Aorta (tissue), 5 donors: ENCODE measurements at regions not wholly inside any gene's neighbourhood (a gene's known extent, or its start where the extent isn't known, plus 50 kb on each side); places are given as distances from the start of the nearest gene placed in this dataset.
"Not testable (repeated sequence)": the region's sequence is repeated elsewhere in the genome, so short reads cannot be mapped to it uniquely, and the experiment has no call there.

ENCODE experiments used
- ATAC-seq: fragments of 200-7000 bp; cut with Tn5 transposase; one replicate; pipeline ENCODE4 v1.9.1; 2022; ENCODE audit warnings: moderate library complexity; ENCODE audit not compliant: low FRiP score
- DNase-seq, 2 donors: peaks; one replicate each; pipeline ENCODE4 v3.0.0-alpha.2; 2020
- H3K27ac ChIP-seq, 2 donors: one replicate each; pipeline ENCODE4 v1.5.1; 2013; ENCODE audit warnings: low read length in 2 of 2, mild to moderate bottlenecking in 2 of 2, moderate library complexity in 2 of 2, control low read depth in 1 of 2, inconsistent platforms in 1 of 2, low read depth in 1 of 2
- H3K27me3 ChIP-seq, 2 donors: one replicate each; pipeline ENCODE4 v1.6.1; 2013; ENCODE audit warnings: control low read depth in 1 of 2, low read length in 1 of 2, mild to moderate bottlenecking in 1 of 2, moderate library complexity in 1 of 2; ENCODE audit not compliant: insufficient read depth in 2 of 2, control insufficient read depth in 1 of 2
- H3K36me3 ChIP-seq, 2 donors: one replicate each; pipeline ENCODE4 v1.6.1; 2013; ENCODE audit warnings: control low read depth in 1 of 2, low read length in 1 of 2, mild to moderate bottlenecking in 1 of 2; ENCODE audit not compliant: insufficient read depth in 2 of 2, control insufficient read depth in 1 of 2
- H3K4me1 ChIP-seq, 2 donors: one replicate each; pipeline ENCODE4 v1.6.1; 2013; ENCODE audit warnings: low read length in 2 of 2, control low read depth in 1 of 2, mild to moderate bottlenecking in 1 of 2, moderate library complexity in 1 of 2; ENCODE audit not compliant: insufficient read depth in 2 of 2, control insufficient read depth in 1 of 2
- H3K4me3 ChIP-seq, 2 donors: one replicate each; pipeline ENCODE4 v1.5.1; 2013; ENCODE audit warnings: low read length in 2 of 2, control low read depth in 1 of 2, mild to moderate bottlenecking in 1 of 2
- H3K9me3 ChIP-seq: one replicate; pipeline ENCODE4 v1.6.1; 2013; ENCODE audit warnings: mild to moderate bottlenecking, low read length; ENCODE audit not compliant: control insufficient read depth
- WGBS, 2 donors: extraction: QIAGEN DNeasy Blood & Tissue Kit; methylation state at CpG; one replicate each; pipeline ENCODE4 v1.1.7; 2013; 5-methylcytosine and 5-hydroxymethylcytosine counted together
- intact Hi-C, 2 donors: fragments of 100-400 bp; cut with DNase I; formaldehyde crosslinking; loops; one replicate each; pipeline versions ENCODE4 v1.14.2 to v1.15.0; 2022
- donor health status: healthy with polysubstance abuse.
- donor health status: Bipolar disorder and iron deficiency.
- donor health status: DM: no; HTN: no; CAD: no.
- donor health status: DM: no; HTN: no; CAD: no.
- donor health status: DM: yes; HTN: yes; CAD: no.

GRCh38 chr7:26424319-26424718 lies 132.7 kb downstream of the SNX10 start:
- ATAC-seq, DNase-seq, H3K9me3 ChIP-seq, intact Hi-C loops, H3K4me3 ChIP-seq, H3K27me3 ChIP-seq, H3K4me1 ChIP-seq, H3K36me3 ChIP-seq, H3K27ac ChIP-seq: not testable (repeated sequence)
- WGBS, 2 donors = 97 to 99% methylated on average over 1 of the region's 1 CpG

DNA sequence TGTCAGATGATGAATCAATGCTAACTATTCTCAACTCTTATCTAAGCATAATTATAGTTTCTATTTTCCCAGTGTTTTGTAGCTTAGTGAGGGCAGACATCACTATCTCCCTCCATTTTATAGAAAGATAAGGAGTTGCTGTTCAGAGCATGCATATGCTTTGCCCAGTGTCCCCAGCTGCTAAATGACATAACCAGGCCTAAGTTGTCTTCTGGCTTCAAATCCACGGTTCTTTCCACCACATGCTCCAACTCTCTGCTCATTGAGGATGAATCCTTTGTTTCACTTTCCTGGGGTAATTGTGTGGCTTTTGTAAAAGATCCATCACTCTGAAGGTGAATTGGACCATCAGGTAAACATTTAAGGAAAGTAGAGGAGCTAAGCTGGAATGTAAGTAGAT lies 134.0 kb downstream of the SNX10 start:
- Histone ChIP-seq H3K27me3 (no peaks in the 10 kb centered on the region), H3K9me3 (no peaks in the 10 kb centered on the region), H3K36me3 (no peaks in the 10 kb centered on the region), H3K4me3 (no peak overlapping the region), H3K4me1 (no peaks in the 10 kb centered on the region), H3K27ac (no peak overlapping the region)
- ATAC-seq (no peak), DNase-seq (no peak)
- intact Hi-C loops = no loop called here
- WGBS, 2 donors = 50 to 52% methylated on average over 1 of the region's 1 CpG

- Histone ChIP-seq H3K27ac (no peak overlapping the region), H3K27me3 (no peaks in the 10 kb centered on the region), H3K9me3 (no peaks in the 10 kb centered on the region), H3K36me3 (no peaks in the 10 kb centered on the region), H3K4me1 (no peaks in the 10 kb centered on the region), H3K4me3 (no peak overlapping the region)
- WGBS, 2 donors = 60 to 64% methylated on average over 5 of the region's 5 CpGs
- ATAC-seq (no peak), DNase-seq (no peak)
- intact Hi-C loops = no loop called here
Observed at GRCh38 chr7:26426096-26426495, 134.4 kb downstream of the SNX10 start.

DNA sequence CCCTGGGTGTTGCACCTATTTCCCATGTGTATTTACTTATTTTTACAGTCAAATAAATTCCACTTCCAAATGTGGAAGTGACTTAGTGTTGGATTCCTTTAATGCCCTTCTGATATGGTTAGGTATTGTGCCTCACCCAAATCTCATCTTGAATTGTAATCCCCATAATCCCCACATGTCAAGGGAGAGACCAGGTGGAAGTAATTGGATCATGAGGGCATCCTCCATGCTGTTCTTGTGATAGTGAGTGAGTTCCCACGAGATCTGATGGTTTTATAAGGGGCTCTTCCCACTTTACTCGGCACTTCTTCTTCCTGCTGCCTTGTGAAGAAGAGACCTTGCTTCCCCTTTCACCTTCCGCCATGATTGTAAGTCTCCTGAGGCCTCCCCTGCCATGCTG lies 136.9 kb downstream of the SNX10 start:
- ATAC-seq (no peak), DNase-seq (no peak)
- Histone ChIP-seq H3K27me3 (no peaks in the 10 kb centered on the region), H3K9me3 (no peaks in the 10 kb centered on the region), H3K27ac (no peak overlapping the region), H3K36me3 (no peaks in the 10 kb centered on the region), H3K4me1 (no peaks in the 10 kb centered on the region), H3K4me3 (no peak overlapping the region)
- WGBS, 2 donors = 87 to 92% methylated on average over 3 of the region's 3 CpGs
- intact Hi-C loops = no loop called here

DNA sequence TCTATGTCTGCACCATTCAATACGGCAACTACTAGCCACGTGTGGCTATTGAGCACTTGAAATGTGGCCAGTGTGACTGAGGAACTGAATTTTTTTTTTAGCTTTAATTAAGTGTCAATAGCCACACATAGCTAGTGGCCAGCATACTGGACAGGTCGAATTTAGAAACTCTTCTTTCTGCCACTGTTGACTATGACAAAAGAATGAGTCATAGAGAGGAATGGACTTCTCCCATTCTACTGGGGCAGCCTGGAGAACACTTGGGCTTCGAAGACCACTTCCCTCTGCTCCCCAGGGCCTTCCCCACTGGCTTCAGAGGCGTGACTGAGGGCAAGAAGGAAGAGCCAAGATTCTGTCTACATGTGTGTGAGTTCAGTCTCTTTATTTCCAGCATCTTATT lies 137.5 kb downstream of the SNX10 start:
- Histone ChIP-seq H3K36me3 (no peaks in the 10 kb centered on the region), H3K4me3 (no peak overlapping the region), H3K27ac (no peak overlapping the region), H3K9me3 (no peaks in the 10 kb centered on the region), H3K27me3 (no peaks in the 10 kb centered on the region), H3K4me1 (no peaks in the 10 kb centered on the region)
- WGBS, 2 donors = 83 to 88% methylated on average over 5 of the region's 5 CpGs
- no peak for DNase-seq
- ATAC-seq = no peak
- intact Hi-C loops = no loop called here

DNA sequence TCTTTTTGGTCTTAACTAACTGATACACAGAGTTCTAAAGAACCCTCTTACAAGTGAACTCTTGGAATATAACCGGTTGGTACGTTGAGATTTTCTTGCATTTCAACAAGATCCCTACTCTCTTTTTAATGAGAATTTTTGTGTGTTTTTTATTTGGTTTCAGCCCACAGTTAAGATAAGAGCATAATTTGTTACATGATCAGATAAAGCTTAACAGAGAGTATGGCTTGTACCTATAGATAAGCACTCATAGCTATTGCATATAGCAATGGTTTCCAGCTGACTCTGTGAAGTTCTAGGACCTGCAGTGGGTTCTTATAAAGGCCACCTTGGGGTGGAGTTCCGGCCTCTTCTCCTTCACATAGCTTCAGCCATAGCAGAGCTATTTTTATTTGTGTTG lies 143.3 kb downstream of the SNX10 start:
- no peaks in the 10 kb centered on the region for H3K4me1 ChIP-seq
- H3K9me3 ChIP-seq = peaks cover 2% of the 10 kb centered on the region
- H3K27ac ChIP-seq = no peak overlapping the region
- intact Hi-C loops = no loop called here
- no peak for ATAC-seq
- no peak overlapping the region for H3K4me3 ChIP-seq
- no peaks in the 10 kb centered on the region for H3K27me3 ChIP-seq
- H3K36me3 ChIP-seq = no peaks in the 10 kb centered on the region
- DNase-seq = no peak
- 61 to 80% methylated on average over 3 of the region's 3 CpGs for WGBS, 2 donors

GRCh38 chr7:26437003-26437532 lies 145.4 kb downstream of the SNX10 start:
- H3K27me3 ChIP-seq = peaks cover 0 to 2% of the 10 kb centered on the region in 2 donors
- no peak overlapping the region for H3K27ac ChIP-seq
- WGBS, 2 donors = 75 to 79% methylated on average over 4 of the region's 4 CpGs
- no peak for ATAC-seq
- H3K4me3 ChIP-seq = no peak overlapping the region
- H3K36me3 ChIP-seq = no peaks in the 10 kb centered on the region
- H3K4me1 ChIP-seq = no peaks in the 10 kb centered on the region
- H3K9me3 ChIP-seq = peaks cover 2% of the 10 kb centered on the region
- no peak for DNase-seq
- intact Hi-C loops = no loop called here

- intact Hi-C loops = no loop called here
- Histone ChIP-seq H3K4me3 (no peak overlapping the region), H3K36me3 (no peaks in the 10 kb centered on the region), H3K27ac (no peak overlapping the region), H3K9me3 (peaks cover 2% of the 10 kb centered on the region), H3K4me1 (no peaks in the 10 kb centered on the region), H3K27me3 (peaks cover 0 to 4% of the 10 kb centered on the region in 2 donors)
- WGBS, 2 donors = 88 to 94% methylated on average over 1 of the region's 1 CpG
- DNase-seq (no peak), ATAC-seq (no peak)
Observed at GRCh38 chr7:26438078-26438477, 146.4 kb downstream of the SNX10 start.

- WGBS, 2 donors = 80 to 82% methylated on average over 7 of the region's 7 CpGs
- ATAC-seq (no peak), DNase-seq (no peak)
- Histone ChIP-seq H3K27me3 (peaks cover 0 to 4% of the 10 kb centered on the region in 2 donors), H3K4me1 (no peaks in the 10 kb centered on the region), H3K27ac (no peak overlapping the region), H3K9me3 (no peaks in the 10 kb centered on the region), H3K36me3 (no peaks in the 10 kb centered on the region), H3K4me3 (no peak overlapping the region)
- intact Hi-C loops = loop anchor here in 1 of 2 donors (10.0 kb wide), 1 partner anchor 425 kb away; no protein-coding TSS in a partner anchor
Observed at GRCh38 chr7:26439521-26440232, 148.0 kb downstream of the SNX10 start.
